CD4-positive, alpha-beta T cell treated with Interferon gamma for 1 hour (primary cell): ENCODE measurements at regions not wholly inside any gene's neighbourhood (a gene's known extent, or its start where the extent isn't known, plus 50 kb on each side); places are given as distances from the start of the nearest gene placed in this dataset.

ENCODE experiments used
- DNase-seq: peaks from one replicate; pipeline ENCODE4 v3.0.0-alpha.2; 2020

DNA sequence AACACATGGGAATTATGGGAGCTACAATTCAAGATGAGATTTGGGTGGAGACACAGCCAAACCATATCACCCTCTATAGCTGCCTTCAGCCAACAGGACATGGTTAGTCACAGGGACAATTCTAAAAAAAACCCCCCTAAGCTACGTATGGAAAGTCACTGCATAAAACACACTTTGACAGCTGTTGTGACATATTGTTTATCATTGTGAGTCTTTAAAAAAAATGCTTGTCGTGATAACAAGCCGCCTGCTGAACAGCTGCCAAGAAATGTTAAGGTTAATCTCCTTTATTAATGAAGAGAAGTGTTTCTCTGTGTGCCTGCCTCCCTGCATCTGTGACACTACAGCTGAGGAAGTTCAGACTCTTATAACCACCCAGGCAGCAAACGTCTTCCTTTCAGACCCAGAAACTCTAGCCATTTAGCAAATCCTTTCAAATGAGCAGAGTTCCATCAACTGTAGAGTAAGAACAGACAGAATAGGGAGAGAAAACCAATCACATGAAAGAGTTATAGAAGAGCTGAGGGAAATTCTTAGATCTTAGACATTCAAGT lies 1459.6 kb upstream of the TMEM132C start:
- no peak for DNase-seq

DNA sequence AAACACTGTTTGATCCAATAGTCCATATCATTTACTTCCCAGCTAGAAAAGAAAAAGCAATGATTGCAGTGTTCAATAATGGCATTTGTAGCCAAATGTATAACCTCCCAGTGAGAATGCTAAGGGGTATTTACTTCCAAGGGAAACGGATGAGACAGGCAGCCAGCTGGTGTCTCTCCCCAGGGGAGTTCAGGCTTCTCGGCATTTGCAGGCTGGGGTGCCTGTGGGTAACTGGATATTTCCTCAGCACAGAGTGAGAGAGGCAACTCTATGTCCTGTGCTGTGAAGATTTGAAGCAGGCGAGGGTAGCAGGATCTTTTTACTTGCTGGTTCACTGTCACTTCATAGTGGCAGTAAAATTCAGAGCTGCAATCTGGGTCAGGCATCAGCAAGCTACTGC lies 1455.6 kb upstream of the TMEM132C start:
- DNase-seq, result no peak

DNA sequence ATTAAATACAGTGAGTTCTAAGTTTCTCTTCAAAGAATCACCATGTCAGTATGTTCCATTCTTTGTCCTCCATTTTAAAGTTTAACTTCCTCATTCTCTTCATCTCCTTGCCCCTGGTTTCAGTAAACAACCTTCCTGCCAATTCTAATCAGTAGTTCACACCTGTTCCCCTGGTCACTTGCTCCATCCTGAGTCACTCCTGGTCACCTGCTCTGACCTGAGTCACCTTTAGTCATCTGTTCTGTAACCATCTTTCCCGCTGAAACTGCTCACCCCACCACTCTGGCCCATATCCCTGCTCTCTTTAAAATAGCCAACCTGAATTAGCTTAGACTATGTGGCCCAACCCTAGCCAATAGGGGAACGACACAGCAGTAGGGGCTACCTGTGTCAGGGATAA lies 1447.4 kb upstream of the TMEM132C start:
- DNase-seq, result no peak

DNA sequence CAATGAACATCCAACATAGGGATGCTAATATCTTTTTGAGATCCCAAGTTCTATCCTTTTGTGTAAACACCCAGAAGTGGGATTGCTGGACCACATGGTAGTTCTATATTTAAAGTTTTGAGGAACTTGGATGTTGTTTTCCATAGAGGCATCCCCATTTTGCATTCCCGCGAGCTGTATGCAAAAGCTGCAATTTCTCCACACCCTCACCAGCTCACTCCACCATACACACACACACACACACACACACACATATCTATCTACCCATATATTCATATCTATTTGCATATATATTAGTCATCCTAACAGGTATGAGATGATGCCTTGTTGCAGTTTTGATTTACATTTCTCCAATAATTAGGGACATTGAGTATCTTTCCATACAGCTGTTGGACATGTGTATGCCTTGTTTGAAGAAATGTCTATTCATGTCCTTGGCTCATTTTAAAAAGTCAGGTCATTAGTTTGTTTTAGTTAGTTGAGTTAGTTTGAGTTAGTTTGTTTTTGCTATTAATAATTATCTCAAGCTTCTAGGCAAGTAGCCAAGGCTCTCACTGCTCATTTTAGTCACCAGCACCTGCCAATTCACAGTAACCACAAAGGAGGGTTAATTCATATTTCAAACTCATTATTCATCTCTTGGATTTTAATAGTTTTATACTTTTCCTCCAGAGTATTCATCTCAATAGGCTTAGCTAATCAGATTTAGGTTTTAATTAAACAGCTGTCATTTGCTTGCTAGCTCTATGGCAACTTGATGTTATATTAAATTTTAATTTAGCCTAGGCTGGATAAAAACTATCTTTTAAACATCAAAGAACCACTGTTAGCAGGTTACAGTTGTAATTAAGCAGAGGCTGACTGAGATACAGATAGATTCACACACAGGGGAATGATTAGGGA lies 1435.9 kb upstream of the TMEM132C start:
- no peak for DNase-seq

DNA sequence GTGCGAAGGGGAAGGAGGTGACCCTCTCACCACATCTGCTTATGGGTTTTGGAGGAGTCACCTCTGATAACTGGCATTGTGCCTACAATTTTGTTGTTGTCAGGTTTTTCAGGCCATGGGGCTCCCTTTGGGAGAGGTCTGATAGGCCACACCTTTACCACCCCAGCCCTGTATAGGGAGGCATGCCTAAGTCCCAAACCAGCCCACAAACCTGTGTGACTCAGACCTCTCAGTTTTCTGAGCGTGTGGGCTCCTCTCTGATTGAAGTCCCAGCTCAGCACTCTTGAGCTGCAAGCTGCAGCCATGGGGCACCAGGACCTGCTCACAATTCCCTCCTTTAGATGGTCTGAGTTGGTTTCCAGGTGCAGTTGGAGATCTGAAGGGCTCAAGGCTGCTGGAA lies 1429.3 kb upstream of the TMEM132C start:
- no peak for DNase-seq

DNA sequence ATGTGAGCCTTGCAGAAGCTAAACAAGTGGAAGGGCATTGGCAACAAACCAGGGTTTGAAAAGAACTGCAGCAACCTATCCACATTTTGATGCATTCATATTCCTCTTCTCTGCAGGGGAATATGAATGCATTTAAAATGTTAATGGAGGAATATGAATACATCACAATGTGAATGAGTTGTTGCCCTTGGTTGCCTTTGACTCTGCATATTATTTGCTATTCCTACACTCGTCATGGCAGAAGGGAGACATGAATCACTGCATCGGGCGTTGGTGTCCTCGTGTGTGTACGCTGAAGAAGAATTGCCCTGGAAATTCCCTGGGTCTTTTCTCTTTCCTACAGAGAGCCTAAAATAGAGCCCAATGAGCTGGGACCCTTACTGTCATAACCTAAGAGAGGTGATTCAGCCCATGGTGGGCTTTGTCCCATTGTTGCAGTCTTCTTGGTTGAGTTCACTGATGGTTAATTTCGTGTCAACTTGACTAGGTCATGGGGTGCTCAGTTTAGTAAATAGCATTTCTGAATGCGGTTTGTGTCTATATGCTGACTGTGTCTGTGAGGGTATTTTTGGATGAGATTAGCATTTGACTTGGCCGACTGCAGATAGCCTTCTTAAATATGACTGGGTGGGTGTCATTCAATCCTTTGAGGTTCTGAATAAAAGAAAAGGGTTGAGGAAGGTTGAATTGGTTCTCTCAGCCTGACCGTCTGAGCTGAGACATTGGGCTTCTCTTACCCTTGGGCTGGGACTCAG lies 1422.9 kb upstream of the TMEM132C start:
- DNase-seq, result no peak

DNA sequence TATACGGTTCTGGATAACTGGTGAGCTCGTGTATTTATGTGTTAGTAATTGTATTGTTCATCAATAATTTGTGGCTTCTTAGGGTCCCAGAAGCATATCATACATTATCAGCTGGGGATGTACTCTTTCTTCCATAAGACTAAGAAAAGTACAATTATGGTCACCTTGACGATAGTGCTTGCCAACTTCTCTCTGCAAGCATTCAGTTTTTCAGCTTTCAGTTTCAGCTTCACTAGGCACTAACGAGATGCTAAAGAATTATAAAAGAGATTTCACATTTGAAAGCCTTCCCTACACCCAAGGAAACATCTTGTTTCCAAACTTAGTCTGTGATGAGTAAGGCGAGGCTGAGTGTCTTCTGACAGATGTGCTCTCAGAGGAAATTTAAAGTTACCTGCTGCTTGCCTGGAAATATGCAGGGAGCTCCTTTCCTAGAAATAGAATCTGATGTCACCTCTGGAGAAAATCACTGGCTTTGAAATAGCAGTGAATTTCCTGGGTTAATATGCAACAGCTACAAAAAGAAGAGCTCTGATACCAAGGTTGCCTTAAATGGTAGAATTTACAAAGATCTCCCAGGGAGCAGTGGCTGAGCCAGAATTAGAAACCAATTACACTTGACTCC lies 1419.9 kb upstream of the TMEM132C start:
- no peak for DNase-seq

DNA sequence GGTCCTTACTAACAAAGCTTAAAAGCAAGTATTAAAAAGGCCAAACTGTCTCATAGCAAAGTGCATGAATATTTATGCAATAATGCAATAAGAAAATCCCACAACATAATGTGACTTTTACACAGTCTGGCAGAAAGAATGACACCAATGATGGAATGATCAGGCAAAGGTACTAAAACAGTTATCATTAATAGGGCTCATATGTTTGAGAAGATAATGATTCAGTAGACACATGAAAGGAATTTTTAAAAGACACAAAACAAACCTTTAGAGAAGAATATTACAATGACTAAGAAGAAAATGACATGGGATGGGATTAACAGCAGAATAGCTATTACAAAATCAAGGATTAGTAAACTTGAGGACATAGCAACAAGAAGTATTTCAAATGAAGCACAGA lies 1411.2 kb upstream of the TMEM132C start:
- DNase-seq, result no peak

DNA sequence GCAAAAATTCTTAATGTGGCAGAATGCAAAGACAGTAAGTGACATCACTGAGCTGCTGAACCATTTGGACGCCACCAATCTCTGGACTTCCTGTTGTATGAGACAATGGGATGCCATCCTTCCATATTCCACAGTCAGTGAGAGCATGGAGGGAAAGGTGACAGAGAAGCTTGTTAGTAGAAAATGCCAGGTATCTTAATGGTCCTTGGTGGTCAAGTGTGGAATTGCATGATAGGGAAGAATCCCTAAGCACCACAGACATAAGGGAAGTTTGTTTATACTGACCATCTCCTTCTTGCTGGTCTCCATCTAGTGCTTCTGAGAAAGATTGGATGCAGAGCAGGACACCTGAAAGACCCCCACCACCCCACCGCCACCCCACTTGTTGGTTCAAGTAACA lies 1410.0 kb upstream of the TMEM132C start:
- DNase-seq, result no peak

DNA sequence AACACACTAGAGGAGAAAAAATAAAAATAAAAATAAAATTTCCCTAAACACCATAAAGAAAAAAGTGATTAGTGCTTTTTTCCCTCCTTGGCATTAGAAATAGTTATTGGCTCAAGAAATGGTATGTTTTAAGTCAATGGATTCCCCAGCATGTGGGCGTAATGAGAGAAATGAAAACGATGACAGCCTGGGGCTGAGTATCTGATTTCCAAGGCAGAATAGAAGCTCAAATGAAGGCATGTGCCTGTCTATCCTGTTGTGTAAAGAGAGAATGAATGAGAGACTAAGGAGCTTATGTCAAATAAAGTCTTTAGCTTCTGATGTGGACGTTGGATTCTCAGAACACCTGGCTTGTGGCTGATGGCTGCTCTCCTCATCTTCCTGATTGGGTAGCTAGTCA lies 1408.4 kb upstream of the TMEM132C start:
- DNase-seq, result no peak

DNA sequence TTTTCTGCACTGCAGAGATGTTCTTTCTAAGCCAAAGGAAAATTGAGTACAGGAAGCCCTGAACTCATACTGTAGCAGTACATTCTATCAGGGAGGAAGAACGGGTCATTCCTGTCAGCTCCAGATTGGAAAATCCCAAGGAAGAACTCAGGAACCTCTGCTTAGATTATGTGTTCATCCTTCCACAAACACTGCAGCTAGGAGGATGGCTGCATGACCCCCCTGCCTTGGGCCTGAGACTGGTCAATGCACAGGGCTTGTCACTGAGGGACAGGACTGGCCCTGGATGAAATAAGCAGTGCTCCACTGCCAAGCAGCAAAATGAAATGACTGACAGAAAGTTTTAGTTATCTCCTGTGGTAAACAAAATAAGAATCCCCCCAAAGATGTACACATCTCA lies 1406.8 kb upstream of the TMEM132C start:
- DNase-seq, result no peak

DNA sequence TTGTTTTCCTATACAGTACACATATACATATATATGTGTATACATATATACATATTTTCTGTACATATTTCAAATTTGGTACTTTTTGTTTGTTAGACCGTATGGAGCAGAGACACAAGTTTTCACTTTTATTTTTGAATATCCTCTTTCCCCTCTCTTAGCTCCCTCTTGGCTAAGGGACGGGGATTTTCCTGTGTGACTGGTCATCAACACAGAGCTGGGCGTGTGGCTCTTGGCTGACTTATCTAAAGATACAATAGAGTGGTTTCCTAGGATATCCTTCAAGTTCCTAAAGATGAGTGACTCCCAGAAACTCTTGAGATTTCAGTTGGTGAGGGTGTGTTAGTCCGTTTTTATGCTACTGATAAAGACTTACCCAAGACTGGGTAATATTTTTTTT lies 1404.5 kb upstream of the TMEM132C start:
- DNase-seq, result no peak

DNA sequence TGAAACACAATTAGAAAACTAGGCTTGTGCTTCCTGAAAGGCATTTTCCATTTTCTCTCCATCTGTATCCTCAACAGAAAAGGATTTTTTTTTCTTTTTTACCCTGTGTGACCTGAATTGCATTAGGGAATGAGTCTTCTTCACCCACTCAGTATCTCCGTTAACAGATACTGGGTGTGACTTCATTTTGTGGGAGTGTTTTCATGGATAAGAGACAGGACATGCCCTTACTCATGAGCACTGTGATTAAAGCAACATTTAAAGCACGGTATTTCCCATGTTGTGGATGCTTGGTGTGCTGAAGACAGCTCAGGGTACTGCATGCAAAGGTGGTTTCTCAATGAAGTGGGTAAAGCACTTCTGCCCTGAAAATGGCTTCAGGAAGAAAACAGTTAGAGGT lies 1397.3 kb upstream of the TMEM132C start:
- no peak for DNase-seq

DNA sequence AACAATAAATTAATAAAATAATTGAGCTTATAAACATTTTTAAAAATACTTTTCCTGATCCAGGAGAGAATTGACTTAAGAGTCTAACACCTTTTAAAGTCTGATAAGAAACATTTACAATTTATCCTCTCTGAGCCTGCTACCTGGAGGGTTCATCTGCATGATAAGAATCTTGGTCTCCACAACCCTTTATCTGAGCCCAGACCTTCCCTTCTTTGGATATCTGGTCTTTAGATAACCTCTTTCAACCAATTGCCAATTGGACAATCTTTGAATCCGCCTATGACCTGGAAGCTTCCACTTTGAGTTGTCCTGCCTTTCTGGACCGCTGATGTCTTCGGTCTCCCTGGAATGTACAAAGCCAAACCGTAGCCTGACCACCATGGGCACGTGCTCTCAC lies 1393.3 kb upstream of the TMEM132C start:
- no peak for DNase-seq

DNA sequence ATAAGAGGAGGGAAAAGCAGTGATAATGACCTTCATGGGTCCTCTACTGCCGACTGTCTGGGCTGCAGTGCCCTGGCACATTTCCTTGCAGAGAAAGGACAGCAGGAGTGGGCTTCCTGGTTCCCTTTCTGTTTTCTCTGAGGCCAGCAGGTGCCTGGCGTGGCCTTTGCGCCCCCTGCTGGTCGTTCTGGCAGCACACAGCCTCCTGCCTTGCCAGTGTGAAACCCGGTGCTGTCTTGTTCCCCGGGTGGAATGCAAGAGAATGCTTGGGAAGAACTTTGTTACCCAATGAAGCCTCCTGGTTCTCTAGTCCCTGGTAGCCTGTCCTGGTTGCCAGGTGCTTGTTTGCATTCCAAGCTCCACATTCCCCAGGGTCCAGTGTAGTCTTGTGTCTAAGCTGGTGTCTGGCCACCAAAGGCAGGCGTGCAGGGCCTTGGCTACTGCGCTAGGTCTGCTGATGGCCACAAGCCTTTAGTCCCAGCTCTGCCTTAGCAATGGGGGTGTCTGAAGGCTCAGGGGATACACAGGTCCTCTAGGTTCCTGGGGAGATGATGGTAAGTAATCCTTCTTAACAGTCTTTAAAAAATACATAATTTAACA lies 1392.4 kb upstream of the TMEM132C start:
- peak; percentile 11 for DNase-seq

DNA sequence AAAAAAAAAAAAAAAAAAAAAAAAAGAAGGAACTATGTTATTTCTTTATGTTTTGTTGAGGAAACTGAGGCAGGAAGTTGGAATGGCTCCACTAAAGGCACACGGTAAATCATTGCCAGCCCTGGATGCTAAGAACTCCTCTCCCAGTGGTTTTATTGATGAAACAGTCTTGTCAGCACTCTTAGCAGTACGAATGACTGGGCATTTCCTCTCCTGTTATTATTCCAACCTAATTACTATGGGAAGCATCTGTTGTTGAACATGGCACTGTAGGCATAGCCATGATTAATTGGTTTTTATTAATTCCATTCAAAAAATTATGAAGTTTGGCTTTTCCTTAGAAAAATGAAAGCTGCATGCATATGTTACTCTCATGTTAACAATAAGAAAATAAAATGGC lies 1387.1 kb upstream of the TMEM132C start:
- DNase-seq, result no peak

DNA sequence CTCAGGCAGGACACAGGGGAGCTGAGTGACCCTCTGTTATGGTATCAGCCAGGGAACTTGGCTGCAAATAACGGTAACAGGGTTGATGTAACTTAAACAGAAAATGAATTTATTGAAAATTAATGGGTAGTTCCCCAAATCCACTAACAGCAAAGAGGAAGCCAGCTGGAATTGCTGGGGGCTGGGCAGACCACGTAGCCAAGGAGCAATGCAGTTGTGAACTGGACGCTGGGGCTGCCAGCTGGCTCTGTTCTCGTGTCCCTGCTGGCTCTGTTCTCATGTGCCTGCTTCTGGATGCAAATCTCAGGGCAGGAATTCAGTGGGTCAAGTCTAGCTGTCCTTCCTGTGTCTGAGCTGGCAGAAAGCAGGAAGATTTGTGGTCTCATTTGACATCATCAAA lies 1383.3 kb upstream of the TMEM132C start:
- no peak for DNase-seq

DNA sequence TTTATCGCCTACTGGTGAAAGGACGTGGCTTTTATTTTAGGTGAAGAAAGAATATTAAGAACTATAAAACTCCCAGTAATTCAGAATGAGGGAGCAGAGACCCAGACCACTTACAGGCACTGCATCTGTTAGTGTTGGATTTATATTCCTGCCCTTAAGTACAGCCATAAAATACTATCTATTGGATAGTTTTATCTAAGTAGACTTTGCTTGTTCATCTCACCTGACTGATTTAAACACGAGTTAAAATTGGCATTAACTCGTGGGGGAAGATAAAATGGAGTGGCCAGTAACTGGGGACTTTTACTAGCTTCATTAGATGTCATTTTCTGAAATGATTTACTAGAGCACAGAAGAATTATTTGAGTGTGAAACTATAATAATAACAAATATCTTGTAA lies 1377.5 kb upstream of the TMEM132C start:
- DNase-seq, result no peak

DNA sequence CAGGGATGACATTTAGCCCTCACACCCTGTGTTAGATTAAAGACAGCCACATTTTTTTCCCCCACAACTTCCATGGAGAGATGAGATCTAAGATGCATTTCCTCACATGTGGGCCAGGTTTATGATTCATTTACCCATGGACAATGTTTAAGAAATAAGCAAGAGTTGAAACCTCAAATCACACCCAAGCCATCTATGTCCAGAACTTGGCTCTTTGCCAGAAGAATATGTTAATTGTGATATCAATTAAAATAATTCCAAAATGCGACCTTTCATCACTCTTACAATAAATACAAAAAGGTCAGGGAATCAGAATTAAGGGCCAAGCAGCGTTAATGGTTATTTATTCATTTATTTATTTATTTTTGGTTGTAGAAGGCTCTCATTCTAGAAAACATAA lies 1376.9 kb upstream of the TMEM132C start:
- no peak for DNase-seq

DNA sequence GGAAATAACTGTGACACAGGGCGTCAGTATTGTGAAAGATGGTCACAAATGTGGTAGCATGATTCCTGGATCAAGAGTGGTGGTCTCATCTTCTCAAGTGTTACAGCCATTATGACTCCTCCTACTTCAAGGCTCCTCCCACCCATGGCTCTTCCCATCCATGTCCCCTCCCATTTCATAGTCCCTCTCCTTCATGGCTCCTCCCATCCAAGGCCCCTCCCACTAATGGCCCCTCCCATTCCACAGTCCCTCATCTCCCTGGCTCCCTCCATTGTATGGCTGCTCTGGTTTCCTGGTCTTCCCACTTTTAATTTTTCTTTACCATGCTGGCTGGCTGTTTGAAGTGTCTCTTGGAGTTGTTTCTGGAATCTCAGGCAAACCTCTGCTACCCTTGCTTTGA lies 1375.2 kb upstream of the TMEM132C start:
- no peak for DNase-seq

DNA sequence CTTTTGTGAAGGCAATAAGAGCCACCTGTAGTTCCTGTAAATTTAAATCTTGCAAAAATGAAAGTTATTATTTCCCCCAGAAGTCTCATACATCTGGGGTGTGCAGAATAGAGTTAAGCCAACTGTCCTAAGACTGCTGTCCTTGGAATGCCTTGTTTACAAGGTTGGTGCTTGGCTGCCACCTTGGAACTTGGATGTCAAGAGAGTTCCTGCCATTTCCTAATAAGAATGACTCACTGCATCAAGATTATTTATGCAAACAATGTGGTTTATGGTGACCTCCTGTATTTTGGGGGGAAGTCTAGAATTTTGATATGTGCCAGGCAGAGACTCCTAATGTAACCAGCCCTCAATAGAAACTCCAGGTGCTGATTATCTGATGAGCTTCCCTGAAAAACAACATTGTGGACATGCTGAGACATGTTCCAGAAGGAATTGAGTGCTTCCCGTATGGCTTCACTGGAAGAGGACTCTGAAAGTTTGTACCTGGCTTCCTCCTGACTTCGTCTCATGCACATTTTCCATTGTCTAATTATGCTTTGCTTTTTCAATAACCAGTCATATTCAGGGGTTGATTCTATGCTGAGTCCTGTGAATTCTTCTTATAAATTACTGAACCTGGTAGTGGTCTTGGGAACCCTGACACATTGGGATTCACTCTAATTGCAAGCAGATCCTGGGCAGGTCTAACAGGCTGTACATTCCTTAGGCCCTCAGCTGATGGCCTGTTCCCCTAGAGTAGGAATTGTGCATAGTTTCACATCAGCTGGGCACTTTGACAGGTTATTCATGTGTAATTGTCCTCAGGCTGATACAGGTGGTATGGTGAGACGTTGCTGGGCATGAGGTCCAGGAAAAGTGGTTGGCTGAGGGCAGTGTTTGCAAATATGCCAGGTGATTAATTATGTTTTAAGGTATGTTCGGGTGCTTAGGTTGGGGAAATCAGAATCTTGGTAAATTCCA lies 1370.7 kb upstream of the TMEM132C start:
- DNase-seq, result no peak

DNA sequence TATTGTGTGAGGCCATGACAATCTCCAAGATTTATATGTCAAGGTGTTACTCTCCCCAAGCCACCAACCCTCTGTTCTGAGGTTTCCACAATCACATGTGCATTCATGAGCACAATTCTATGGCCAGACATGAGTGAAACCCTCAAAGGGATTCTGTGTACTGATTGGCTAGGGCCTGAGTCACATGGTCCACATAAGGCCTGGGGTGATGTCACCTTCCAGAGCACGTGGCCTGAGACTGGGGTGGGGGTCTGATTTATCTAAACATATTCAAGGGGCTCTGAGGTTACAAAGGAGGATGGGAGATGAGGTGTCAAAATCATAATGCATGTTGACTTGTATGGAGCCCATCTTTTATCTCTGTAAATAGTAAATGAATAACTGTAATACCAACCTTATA lies 1369.9 kb upstream of the TMEM132C start:
- no peak for DNase-seq
